Esophagus muscularis mucosa (tissue), 4 donors: ENCODE measurements at regions not wholly inside any gene's neighbourhood (a gene's known extent, or its start where the extent isn't known, plus 50 kb on each side); places are given as distances from the start of the nearest gene placed in this dataset.

Experiments
- DNase-seq: peaks from one replicate; pipeline ENCODE4 v3.0.0-alpha.2; 2017; ENCODE audit errors: extremely low spot score
- H3K27ac ChIP-seq, 4 donors: fragments of 200-600 bp; sonication (generic); replicated peaks in 1 of 4; 1 replicate in 3 of 4; 2 replicates in 1 of 4; pipeline ENCODE4 v1.5.1; 2016 to 2019; ENCODE audit warnings: mild to moderate bottlenecking in 1 of 4
- H3K27me3 ChIP-seq, 4 donors: fragments of 200-600 bp; sonication (generic); one replicate each; pipeline versions ENCODE4 v1.5.1 to v1.6.0; 2016 to 2019
- H3K36me3 ChIP-seq, 4 donors: fragments of 200-600 bp; sonication (generic); one replicate each; pipeline ENCODE4 v1.5.1; 2016 to 2019
- H3K4me1 ChIP-seq, 4 donors: fragments of 200-600 bp; sonication (generic); one replicate each; pipeline ENCODE4 v1.5.1; 2016 to 2019
- H3K4me3 ChIP-seq, 4 donors: fragments of 200-600 bp; sonication (generic); 1 replicate in 2 of 4; 2 replicates in 2 of 4; pipeline ENCODE4 v1.5.1; 2016 to 2019; ENCODE audit warnings: mild to moderate bottlenecking in 4 of 4, moderate library complexity in 1 of 4
- H3K9me3 ChIP-seq, 4 donors: fragments of 200-600 bp; sonication (generic); 1 replicate in 3 of 4; 2 replicates in 1 of 4; pipeline ENCODE4 v1.5.1; 2016 to 2019
- CTCF ChIP-seq, 3 experiments: fragments of 200-600 bp in 2 of 3; fragments of 450-650 bp in 1 of 3; sonication (generic) in 2 of 3; IDR thresholded peaks; one replicate each; pipeline ENCODE4 v1.5.1; 2017 to 2019; ENCODE audit warnings: antibody characterized with exemption in 3 of 3, mild to moderate bottlenecking in 2 of 3, moderate library complexity in 1 of 3
- EP300 ChIP-seq: sonication (generic); formaldehyde crosslinking; IDR thresholded peaks from one replicate; pipeline ENCODE4 v1.6.1; 2017; ENCODE audit warnings: antibody characterized with exemption
- POLR2A ChIP-seq: fragments of 450-650 bp; IDR thresholded peaks from one replicate; pipeline ENCODE4 v1.6.1; 2017; ENCODE audit warnings: antibody characterized with exemption, moderate library complexity, mild to moderate bottlenecking, low read depth
- POLR2AphosphoS5 ChIP-seq, 2 donors: sonication (generic); formaldehyde crosslinking; IDR thresholded peaks; one replicate each; pipeline ENCODE4 v1.6.1; 2017; ENCODE audit warnings: antibody characterized with exemption in 2 of 2
- WGBS: methylation state at CpG from one replicate; pipeline ENCODE4 v1.1.5; 2018; 5-methylcytosine and 5-hydroxymethylcytosine counted together
- intact Hi-C: fragments of 100-400 bp; cut with DNase I; formaldehyde crosslinking; loops from one replicate; pipeline ENCODE4 v1.15.1; 2023

GRCh38 chr9:35552376-35552775 is 52.7 kb upstream of the TESK1 start:
- TF ChIP-seq CTCF (IDR thresholded peaks at IDR 0.05), result no peak
- no peak for TF ChIP-seq EP300
- TF ChIP-seq POLR2A, result no peak
- no peak for TF ChIP-seq POLR2AphosphoS5 (IDR thresholded peaks at IDR 0.05)
- Histone ChIP-seq H3K36me3 (peaks cover 39 to 57% (median 44%) of the 10 kb centered on the region in 4 donors), H3K4me3 (no peak overlapping the region), H3K9me3 (no peaks in the 10 kb centered on the region), H3K27me3 (no peaks in the 10 kb centered on the region), H3K27ac (peak overlapping the region; percentile 70 to 84 (median 76)), H3K4me1 (peaks cover 33 to 68% (median 64%) of the 10 kb centered on the region in 4 donors)
- WGBS, result 75% methylated on average over 4 of the region's 4 CpGs
- DNase-seq, result no peak
- intact Hi-C loops, result loop anchor here (5.0 kb wide), 1 partner anchor 435 kb away; the partner anchor contains the start of gene ATOSB

- Histone ChIP-seq H3K27ac (peak overlapping the region; percentile 70 to 84 (median 76)), H3K27me3 (no peaks in the 10 kb centered on the region), H3K9me3 (no peaks in the 10 kb centered on the region), H3K4me3 (no peak overlapping the region), H3K4me1 (peaks cover 29 to 64% (median 60%) of the 10 kb centered on the region in 4 donors), H3K36me3 (peaks cover 39 to 57% (median 44%) of the 10 kb centered on the region in 4 donors)
- 73% methylated on average over 3 of the region's 3 CpGs for WGBS
- no peak for TF ChIP-seq POLR2AphosphoS5 (IDR thresholded peaks at IDR 0.05)
- TF ChIP-seq CTCF (IDR thresholded peaks at IDR 0.05), result no peak
- TF ChIP-seq POLR2A, result no peak
- TF ChIP-seq EP300, result no peak
- no peak for DNase-seq
- intact Hi-C loops, result loop anchor here (5.0 kb wide), 1 partner anchor 436 kb away; the partner anchor contains the start of gene ATOSB
Measured at GRCh38 chr9:35552837-35553236, 52.2 kb upstream of the TESK1 start.

DNA sequence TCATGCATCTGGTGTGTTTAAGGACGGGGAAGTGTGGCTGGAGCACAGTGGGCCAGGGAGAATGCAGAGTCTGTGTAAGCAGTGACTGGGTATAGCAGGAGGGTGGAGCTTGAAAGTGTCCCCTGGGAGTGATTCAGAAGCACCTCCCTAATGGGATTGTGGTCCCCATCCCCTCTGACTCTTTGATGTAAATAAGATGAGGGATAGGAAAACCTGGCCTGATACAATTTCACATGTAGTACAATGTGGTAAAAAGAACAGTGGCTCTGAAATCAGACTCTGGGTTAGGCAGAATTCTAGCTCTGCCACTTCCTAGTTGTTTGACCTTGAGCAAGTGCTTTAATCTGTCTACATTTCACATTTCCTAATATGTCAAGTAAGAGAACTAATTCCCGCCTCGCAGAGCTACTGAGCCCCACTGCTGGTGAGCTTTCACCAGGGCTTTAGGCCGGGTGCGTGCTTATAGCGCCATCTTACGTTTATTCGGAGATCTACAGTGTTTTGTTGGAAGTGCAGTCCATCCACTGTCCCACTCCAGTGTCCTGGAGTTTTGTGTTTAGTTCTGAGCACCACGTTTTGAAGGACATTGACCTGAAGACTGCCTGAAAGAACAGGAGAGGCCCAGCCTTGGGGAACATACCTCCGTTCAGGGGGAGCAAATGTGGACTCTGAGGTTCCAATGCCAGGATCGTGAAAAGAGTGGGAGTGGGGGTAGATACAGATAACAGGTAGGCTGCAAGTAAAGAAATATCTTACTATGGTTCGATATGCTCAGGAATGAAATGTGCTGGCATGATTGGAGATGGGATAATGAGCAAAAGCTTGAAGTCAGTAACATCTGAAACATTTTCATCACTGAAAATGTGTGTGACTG is 51.2 kb upstream of the TESK1 start:
- no peaks in the 10 kb centered on the region for H3K9me3 ChIP-seq
- peak overlapping the region in 1 of 4 donors; percentile 3 for H3K4me3 ChIP-seq
- 19% methylated on average over 12 of the region's 12 CpGs for WGBS
- H3K4me1 ChIP-seq, result peaks cover 18 to 53% (median 49%) of the 10 kb centered on the region in 4 donors
- peak overlapping the region; percentile 70 to 84 (median 76) for H3K27ac ChIP-seq
- peaks cover 37 to 57% (median 45%) of the 10 kb centered on the region in 4 donors for H3K36me3 ChIP-seq
- H3K27me3 ChIP-seq, result no peaks in the 10 kb centered on the region
- no peak for DNase-seq
- intact Hi-C loops, result loop anchor here (2.0 to 5.0 kb wide), 2 partner anchors 65 to 437 kb away; partner anchors contain the start of gene ATOSB
- peak; percentile 78 to 81 for TF ChIP-seq POLR2AphosphoS5 (IDR thresholded peaks at IDR 0.05)
- TF ChIP-seq CTCF (IDR thresholded peaks at IDR 0.05), result peak; percentile 90 to 96 (median 91)
- no peak for TF ChIP-seq POLR2A
- no peak for TF ChIP-seq EP300

DNA sequence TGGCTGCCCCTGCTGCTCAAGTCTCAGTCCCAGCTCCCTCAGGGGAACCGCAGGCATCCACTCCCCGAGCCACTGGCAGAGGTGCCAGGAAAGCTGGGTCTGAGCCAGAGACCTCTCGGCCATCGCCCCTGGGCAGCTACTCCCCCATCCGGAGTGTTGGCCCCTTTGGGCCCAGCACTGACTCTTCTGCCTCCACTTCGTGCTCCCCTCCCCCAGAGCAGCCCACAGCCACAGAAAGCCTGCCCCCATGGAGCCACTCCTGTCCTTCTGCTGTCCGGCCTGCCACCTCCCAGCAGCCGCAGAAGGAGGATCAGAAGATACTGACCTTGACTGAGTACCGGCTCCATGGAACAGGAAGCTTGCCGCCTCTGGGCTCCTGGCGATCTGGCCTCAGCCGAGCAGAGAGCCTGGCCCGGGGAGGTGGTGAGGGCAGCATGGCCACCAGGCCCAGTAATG is 49.8 kb upstream of the TESK1 start:
- no peaks in the 10 kb centered on the region for H3K9me3 ChIP-seq
- peaks cover 50 to 66% (median 56%) of the 10 kb centered on the region in 4 donors for H3K36me3 ChIP-seq
- H3K4me3 ChIP-seq, result no peak overlapping the region
- 94% methylated on average over 7 of the region's 13 CpGs for WGBS
- TF ChIP-seq POLR2AphosphoS5 (IDR thresholded peaks at IDR 0.05) (no peak), EP300 (no peak)
- intact Hi-C loops, result loop anchor here (2.0 kb wide), 1 partner anchor 66 kb away; no protein-coding TSS in a partner anchor
- peaks cover 17 to 42% (median 38%) of the 10 kb centered on the region in 4 donors for H3K4me1 ChIP-seq
- DNase-seq, result no peak
- no peaks in the 10 kb centered on the region for H3K27me3 ChIP-seq
- H3K27ac ChIP-seq, result peak overlapping the region; percentile 20 to 81 (median 58)
